Limb (tissue), 2 donors: ENCODE measurements at regions not wholly inside any gene's neighbourhood (a gene's known extent, or its start where the extent isn't known, plus 50 kb on each side); places are given as distances from the start of the nearest gene placed in this dataset.
"Not testable (repeated sequence)": the region's sequence is repeated elsewhere in the genome, so short reads cannot be mapped to it uniquely, and the experiment has no call there.

Experiments used
- DNase-seq, 2 donors: peaks; one replicate each; pipeline ENCODE4 v3.0.0-alpha.2; 2016; ENCODE audit errors: extremely low spot score in 2 of 2

- no peak for DNase-seq
Observed at GRCh38 chr2:193373120-193373519, 1178.4 kb upstream of the TMEFF2 start.

- DNase-seq, result no peak
Observed at GRCh38 chr2:193371200-193371599, 1176.5 kb upstream of the TMEFF2 start.

DNA sequence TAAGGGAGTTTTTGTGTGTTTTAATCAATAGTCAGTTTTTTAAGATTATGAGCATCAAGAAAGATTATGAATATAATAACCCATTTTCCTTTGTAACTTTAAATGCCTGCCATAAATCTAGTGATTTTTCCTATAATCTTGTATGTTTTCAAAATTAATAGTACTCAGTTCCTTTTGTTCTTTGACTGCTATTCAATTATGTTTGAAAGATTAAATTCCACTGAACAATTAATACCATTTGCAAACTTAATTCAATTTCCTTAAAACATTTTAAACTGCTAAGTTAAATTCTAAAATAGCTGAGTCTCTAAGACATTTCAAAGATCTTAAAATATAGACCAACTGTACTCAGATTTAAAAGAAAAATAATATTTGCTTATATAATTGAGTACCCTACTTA, 1173.9 kb upstream of the TMEFF2 start:
- DNase-seq, result no peak

GRCh38 chr2:193357508-193357907, 1162.8 kb upstream of the TMEFF2 start:
- DNase-seq, result no peak

- DNase-seq, result not testable (repeated sequence)
Observed at GRCh38 chr2:193352665-193353242, 1158.0 kb upstream of the TMEFF2 start.

DNA sequence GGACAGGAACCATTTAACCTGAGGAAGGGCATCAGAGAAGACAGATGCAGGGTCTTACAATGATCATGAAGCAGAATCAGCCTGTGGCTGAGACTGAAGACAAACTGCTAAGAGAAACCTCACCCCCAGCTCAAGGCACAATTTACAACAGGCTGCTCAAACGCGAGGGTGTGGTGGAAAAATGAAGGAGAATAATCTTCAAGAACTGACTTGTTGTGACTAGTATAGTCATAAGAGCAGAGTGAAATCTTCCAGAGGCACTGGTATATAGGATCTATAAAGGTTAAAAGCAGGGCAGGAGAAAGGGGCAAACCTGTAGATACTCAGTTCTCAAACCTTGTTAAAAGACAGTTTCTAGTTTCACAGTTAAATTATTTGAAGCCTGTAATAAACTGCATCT, 1155.8 kb upstream of the TMEFF2 start:
- no peak for DNase-seq

DNA sequence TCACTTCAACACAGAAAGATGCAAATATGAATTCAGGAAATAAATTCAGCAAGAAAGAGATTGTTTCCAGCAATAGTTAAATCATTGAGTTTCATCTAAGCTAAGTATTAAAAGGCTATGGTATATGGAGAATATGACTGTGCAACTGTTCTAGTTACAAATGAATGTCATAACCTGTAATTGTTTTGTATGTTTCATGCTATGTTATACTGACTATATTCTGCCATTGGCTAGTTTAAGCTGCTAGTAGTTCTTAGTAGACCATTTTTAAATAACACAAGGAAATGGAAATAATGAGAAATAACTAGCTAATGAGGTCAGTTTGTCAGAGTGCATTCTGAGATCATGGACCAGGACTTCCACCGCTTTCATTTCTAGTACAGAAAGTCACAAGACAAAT, 1154.9 kb upstream of the TMEFF2 start:
- no peak for DNase-seq

DNA sequence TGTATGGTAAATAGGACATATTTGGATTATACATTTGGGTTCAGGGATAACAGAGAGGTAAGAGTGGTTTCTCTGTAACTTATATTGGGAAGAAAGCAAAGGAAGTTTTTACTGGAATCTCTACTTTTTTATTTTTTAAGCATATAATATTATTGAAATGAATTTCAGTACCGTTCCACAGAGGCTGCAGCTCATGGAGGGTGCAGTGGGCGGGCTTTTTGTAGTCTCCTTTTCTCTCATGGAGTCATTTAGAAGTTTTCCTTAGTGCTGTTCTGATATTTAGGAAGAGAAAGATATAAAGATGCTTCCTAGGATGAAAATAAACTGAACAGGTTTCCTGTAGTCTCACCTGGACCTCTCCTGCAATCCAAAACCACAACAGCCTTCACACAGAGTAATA, 1153.3 kb upstream of the TMEFF2 start:
- no peak for DNase-seq

- DNase-seq, result no peak
Observed at GRCh38 chr2:193336781-193337180, 1142.0 kb upstream of the TMEFF2 start.

DNA sequence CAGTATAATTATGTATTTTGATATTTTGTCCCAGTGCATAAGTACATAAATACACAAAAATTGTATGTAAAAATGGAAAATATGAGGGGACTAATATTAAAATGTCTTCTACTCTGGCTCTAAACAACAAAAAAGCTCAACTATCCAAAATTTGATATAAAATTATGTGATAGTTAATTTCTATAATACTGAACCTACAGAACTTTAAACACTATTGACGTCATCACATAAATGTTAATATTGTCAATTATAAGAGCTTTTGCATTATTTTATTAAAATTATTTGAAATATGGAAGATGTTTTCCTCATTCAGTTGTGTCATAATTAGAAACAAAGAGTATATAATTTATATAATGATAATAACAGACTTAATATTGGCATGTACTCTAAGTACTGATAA, 1139.7 kb upstream of the TMEFF2 start:
- DNase-seq, result no peak

DNA sequence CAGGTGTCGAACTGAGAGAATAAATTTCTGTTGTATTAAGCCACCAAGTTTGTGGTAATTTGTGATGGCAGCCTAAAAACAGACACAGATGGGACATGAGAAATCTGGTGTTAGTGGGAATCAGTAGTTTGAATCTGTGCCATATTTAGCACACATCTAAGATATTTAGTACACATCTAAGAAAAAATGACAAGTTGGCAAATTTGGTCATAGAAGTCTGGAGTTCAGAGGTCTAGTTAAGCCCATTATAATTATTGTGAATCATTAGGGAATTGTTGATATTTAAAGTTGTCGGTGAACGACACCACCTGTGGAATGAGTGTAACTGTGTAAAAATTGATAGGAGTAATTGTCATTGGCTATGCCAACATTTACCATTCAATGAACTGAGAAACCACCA, 1138.8 kb upstream of the TMEFF2 start:
- no peak for DNase-seq

DNA sequence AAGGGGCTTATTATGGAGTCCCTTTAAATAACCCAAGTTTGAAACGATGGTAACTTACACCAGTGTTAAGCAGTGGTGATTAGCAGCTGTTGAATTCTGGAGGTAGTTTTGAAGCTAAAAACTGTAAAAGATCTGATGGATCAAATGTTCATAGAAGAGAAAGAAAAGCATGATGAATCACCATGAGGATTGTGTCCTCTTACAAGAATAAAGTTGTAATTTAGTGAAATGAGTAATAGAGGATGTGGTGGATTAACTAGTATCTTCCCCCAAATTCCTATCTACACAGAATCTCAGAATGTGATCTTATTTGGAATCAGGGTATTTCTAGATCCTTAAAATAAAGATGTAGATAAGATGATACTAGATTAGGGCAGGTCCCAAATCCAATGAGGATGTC, 1138.2 kb upstream of the TMEFF2 start:
- DNase-seq, result no peak

GRCh38 chr2:193331676-193332075, 1136.9 kb upstream of the TMEFF2 start:
- DNase-seq, result peak in 1 of 2 donors; percentile 30

GRCh38 chr2:193326296-193326695, 1131.6 kb upstream of the TMEFF2 start:
- no peak for DNase-seq

- DNase-seq, result no peak
Observed at GRCh38 chr2:193315428-193316091, 1120.8 kb upstream of the TMEFF2 start.

GRCh38 chr2:193303464-193303863, 1108.7 kb upstream of the TMEFF2 start:
- DNase-seq, result no peak

DNA sequence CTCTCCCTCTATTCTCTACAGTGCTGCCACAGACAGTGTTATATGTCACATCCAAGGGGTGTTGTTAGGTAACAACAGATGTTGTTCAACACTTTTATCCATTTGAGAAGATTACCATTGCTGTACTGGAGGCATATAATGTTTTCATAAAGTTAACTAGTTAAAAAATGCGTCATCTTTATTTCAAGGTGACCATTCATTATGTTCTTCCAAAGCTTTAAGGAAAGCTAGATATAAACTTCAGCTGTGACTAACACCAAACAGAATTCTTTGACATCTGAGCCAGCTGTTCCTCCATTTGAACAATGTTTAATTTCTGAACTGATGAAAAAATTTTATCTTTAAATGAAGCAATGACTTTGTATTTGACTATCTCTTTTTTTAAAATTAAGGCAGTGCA, 1099.6 kb upstream of the TMEFF2 start:
- DNase-seq, result no peak

GRCh38 chr2:193279361-193279760, 1084.6 kb upstream of the TMEFF2 start:
- no peak for DNase-seq

DNA sequence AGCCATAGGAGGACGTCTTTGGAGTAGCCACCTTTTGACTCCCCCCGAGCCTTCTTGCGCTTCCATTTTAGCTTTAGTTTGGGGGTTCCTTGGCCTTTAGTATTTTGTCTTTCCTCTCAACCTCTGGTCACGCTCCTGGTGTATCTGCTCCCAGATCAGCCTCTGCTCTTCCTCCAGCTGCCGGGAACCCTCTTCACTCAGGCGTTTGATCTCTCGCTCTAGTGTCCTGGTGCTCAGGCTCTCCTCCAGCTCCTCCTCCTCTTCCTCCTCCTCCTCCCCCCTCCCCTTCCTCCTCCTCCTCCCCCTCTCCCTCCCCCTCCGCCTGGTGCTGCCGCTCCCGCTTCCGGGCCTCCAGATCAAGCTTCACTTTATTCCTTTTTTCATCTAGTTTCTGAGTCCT, 1082.3 kb upstream of the TMEFF2 start:
- no peak for DNase-seq

GRCh38 chr2:193276560-193276959, 1081.8 kb upstream of the TMEFF2 start:
- no peak for DNase-seq

DNA sequence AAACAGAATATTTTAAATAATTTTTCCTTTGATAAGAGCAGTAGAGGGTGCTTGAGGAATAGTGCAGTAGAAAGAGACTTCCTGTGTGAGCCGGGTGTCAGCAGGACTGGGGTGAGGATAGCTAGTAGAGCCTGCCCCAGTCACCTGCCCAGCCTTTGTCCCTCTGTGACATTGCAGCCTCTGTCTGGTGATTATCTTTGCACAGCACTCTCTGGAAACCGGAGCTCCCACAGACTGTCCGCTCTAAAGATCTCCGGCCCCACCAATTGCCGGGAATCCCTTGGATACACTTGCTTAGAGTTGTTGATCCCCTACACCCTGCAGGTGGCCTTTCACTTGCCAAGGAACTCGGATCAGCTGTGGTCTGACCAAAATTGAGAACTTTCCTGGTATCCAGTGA, 1081.3 kb upstream of the TMEFF2 start:
- DNase-seq, result no peak

DNA sequence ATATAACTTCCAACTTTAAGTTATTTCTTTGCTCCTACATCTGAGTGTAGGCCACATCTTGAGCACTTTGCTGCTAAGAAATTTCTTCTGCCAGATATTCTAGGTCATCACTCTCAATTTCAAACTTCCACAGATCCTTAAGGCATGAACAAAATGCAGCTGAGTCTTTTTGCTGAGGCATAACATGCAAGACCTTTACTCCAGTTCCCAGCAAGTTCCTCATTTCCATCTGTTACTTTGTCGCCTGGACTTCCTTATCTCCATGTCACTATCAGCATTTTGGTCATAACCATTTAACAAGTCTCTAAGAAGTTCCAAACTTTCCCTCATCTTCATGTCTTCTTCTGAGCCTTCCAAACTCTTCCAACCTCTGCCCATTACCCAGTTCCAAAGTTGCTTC, 1077.3 kb upstream of the TMEFF2 start:
- DNase-seq, result no peak

DNA sequence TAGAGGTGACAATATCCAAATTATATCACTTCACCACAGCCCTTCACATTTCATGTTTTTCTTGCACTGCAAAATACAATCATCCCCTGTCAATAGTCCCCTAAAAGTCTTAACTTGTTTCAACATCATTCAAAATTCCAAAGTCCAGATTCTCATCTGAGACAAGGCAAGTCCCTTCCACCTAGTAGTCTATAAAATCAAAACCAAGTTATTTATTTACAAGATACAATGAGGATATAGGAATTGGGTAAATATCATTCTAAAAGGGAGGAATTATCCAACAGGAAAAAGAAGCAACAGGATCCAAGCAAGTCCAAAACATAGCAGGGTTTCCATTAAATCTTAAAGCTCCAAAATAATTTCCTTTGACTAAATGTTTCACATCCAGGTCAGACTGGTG, 1076.1 kb upstream of the TMEFF2 start:
- no peak for DNase-seq
